GM12875 (cell line): ENCODE measurements at regions not wholly inside any gene's neighbourhood (a gene's known extent, or its start where the extent isn't known, plus 50 kb on each side); places are given as distances from the start of the nearest gene placed in this dataset.

Experiments used
- H3K4me3 ChIP-seq: one replicate; pipeline ENCODE4 v1.5.1; 2011; ENCODE audit warnings: low read depth, low read length, control low read depth
- TF ChIP-seq, protein P1 (sequence below): IDR thresholded peaks from 2 replicates; pipeline ENCODE4 v1.5.1; 2011; ENCODE audit warnings: low read depth, mild to moderate bottlenecking, control low read depth, inconsistent platforms, low read length, moderate library complexity, borderline replicate concordance; ENCODE audit not compliant: insufficient read depth

DNA sequence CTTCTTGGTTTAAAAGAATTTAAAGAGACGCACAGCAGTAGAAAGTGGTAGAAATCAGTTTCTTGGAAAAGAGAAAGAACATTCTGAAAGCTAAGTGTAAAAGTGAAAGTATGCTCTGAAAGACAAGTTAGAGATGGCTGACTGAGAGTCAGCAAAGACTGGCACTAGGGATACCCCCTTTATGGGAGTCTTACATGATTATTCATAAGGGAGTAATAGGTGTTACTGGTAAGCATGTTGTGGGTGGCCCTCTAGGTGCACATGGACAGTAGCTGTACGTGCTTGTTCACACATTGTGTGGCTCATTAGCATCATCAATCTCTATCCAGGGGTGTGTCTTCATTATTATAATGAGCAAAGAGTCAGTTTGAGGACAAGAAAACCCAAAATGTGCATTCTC lies 816.2 kb downstream of the CBLN2 start:
- TF ChIP-seq, protein P1, sequence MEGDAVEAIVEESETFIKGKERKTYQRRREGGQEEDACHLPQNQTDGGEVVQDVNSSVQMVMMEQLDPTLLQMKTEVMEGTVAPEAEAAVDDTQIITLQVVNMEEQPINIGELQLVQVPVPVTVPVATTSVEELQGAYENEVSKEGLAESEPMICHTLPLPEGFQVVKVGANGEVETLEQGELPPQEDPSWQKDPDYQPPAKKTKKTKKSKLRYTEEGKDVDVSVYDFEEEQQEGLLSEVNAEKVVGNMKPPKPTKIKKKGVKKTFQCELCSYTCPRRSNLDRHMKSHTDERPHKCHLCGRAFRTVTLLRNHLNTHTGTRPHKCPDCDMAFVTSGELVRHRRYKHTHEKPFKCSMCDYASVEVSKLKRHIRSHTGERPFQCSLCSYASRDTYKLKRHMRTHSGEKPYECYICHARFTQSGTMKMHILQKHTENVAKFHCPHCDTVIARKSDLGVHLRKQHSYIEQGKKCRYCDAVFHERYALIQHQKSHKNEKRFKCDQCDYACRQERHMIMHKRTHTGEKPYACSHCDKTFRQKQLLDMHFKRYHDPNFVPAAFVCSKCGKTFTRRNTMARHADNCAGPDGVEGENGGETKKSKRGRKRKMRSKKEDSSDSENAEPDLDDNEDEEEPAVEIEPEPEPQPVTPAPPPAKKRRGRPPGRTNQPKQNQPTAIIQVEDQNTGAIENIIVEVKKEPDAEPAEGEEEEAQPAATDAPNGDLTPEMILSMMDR: no peak
- H3K4me3 ChIP-seq: no peak overlapping the region

DNA sequence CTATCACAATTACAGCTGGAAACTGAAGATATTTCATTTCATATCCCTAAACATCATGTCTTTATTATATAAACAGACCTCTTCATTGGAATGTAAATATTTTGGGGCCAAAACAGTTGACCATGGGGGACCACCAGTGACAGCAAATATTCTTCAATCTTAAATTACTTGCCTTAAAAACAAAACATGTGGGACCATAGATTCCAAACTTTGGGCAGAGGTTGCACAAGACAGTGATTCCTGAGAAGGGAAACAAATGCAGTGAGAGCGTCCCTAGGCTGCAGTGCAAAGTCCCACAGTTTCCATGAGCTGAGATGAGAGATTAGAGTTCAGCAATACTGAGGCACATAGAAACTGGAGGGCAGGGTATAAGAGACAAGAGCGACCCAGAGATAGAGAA lies 818.9 kb downstream of the CBLN2 start:
- H3K4me3 ChIP-seq: no peak overlapping the region
- TF ChIP-seq, protein P1: no peak

DNA sequence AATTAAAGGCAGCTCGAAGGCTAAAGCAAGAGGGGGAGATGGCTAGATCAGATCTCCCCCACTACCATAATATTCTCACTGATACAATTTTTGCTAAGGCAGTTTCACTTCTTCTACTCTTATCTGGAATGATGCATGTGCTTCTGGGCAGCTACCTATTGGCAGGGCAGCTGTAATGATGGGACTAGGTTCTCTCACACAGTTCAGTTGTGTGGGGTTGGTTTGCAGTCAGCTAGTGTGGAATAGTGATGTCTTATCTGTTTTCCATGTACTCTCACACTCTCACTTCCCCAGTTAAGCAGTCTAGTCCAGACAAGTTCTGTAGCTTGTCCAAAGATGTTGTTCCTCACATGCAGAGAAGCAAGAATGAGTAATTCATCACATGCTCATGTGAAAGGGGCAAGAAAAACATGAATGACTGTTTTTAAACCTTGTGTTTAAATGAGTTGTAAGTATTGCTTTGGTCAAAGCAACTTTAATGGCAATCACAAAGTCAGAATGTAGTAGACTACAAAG lies 836.1 kb downstream of the CBLN2 start:
- TF ChIP-seq, protein P1: no peak
- H3K4me3 ChIP-seq: no peak overlapping the region

DNA sequence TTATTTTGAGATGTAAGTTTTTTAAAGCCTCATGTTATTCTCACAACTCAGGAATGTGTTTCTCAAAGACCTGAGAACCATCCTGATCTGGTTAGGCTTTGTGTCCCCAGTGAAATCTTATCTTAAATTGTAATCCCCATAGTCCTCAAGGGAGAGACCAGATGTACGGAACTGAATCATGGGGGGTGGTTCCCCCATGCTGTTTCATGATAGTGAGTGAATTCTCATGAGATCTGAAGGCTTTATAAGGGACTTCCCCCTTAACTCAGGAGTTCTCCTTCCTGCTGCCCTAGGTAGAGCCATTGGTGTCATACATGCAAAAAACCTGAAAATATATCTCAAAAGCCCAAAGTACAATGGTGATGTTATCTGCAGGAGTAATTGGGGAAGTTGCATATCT lies 836.7 kb downstream of the CBLN2 start:
- TF ChIP-seq, protein P1: no peak
- H3K4me3 ChIP-seq: no peak overlapping the region

DNA sequence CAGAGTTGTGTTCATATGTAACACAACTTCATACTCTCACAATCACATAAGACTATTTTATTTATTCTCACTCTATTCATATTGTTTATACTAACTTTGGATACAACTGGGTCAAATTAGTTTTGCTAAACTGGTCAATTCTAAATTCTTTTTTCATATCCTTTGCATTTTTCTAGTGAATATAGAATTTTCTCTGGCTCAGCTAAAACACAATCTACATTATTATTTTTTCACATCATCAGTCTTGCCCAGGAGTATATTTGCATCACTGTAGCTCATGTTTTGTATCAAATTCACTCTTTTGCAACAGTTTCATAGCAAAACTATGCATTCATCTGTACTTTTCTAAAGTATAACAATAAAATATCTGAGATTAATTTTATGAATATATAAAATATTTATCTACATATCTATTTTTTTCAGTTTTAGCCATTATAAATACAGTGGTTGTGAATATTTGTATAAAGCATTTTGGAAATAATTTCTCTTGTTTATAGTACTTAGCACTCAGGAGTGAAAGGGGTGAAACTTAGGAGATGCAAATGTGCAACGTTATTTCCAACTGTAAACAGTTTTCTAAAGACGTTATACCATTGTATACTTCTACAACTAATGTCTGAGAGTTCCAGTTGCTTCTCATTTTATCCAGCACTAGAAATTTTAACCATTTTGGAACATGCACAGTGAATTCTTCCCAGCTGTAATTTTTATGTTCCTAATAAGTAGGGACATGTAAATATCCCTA lies 854.6 kb downstream of the CBLN2 start:
- H3K4me3 ChIP-seq: no peak overlapping the region
- TF ChIP-seq, protein P1: no peak

DNA sequence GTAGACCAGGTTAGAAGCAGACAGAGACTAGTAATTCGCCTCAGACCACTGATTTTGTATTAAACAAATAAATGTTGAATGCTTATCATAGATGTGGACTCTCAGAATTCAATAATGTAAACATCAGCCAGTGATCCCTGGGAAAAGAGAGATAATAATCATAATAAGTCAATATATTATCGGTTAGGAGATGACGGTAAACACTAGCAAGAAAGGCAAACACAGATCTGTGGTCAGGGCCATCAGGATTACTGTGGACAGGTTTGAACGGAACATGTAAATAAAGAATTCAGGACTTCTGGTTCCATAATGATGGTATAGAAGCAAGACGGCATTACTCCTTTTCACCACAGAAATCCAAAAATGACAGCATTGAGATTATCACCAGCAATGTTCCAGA lies 861.6 kb downstream of the CBLN2 start:
- H3K4me3 ChIP-seq: no peak overlapping the region
- TF ChIP-seq, protein P1: no peak

DNA sequence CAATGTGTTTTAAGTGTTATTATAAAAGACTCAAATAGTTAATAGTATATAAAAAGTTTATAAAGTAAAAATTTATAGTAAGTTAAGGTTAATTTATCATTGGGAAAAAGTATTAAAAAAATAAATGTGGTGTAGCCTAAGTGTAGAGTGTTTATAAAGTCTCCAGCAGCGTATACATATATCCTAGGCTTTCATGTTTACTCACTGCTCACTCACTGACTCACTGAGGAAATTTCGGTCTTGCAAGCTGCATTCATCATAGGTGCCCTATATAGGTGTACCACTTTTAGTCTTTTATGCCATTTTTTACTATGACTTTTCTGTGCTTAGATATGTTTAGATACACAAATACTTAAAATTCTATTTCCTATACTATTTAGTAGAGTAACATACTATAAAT lies 866.0 kb downstream of the CBLN2 start:
- H3K4me3 ChIP-seq: no peak overlapping the region
- TF ChIP-seq, protein P1: no peak
